HG03342 (cell line): ENCODE measurements at regions not wholly inside any gene's neighbourhood (a gene's known extent, or its start where the extent isn't known, plus 50 kb on each side); places are given as distances from the start of the nearest gene placed in this dataset.
"Not testable (repeated sequence)": the region's sequence is repeated elsewhere in the genome, so short reads cannot be mapped to it uniquely, and the experiment has no call there.

Experiments used
- ATAC-seq: cut with Tn5 transposase; IDR thresholded peaks from one replicate; pipeline ENCODE4 v1.9.1; 2021; ENCODE audit warnings: mild to moderate bottlenecking, moderate library complexity; ENCODE audit not compliant: unreplicated experiment

DNA sequence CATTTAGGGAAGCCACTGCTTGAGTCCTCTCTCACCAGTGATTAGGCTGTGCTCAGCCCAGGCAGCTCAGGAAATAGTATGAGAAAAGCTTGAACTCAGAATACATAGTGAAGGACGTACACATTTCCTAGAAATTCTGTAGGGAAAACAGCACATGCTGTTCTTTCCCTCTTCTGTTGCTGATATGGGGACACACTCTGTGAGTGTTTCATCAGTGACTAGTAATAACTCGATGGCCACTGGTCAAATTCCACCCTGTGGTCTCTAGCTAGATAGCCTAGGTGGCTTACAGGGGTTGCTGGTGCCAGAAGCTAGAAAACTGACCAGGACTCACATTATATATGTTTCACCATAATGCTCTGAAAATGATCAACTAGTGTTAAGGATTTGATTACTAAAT is 259.8 kb upstream of the SOX4 start:
- ATAC-seq: no peak

DNA sequence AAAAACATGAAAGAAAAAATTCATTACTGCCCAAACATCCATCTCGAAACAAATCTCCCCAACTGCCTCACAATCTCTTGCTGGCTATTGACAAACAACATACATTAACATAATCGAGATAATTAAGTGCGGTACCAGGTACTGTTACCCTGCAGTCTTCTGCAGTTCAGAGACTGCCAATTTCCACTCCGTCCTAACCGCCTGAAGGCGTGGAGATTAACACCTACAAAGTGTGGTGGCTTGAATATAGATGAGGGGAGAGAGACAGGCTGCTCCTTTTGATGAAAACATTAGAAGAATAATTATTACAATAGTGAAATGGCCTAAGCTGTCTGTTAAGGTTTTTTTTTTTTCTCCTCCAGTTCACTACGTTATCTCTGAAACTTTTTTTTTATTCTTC is 258.9 kb upstream of the SOX4 start:
- no peak for ATAC-seq

DNA sequence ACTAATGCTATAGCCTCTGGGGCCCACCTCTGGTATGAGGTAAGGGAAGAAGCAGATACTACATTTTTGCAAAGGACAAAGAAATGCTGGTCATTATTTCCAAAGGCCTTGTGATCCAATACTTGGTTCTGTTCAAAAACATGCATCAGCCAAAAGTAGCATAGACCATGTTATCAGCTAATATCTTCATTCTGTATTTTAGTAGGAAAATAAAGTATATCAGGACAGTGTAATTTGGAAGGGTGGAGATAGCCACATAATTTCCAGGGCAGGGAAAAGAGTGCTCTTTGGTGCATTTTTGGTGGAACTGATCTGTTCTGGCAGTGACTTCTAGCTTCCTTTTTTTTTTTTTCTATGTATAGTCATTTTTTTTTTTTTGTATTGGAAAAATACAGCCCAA is 258.0 kb upstream of the SOX4 start:
- ATAC-seq: no peak

DNA sequence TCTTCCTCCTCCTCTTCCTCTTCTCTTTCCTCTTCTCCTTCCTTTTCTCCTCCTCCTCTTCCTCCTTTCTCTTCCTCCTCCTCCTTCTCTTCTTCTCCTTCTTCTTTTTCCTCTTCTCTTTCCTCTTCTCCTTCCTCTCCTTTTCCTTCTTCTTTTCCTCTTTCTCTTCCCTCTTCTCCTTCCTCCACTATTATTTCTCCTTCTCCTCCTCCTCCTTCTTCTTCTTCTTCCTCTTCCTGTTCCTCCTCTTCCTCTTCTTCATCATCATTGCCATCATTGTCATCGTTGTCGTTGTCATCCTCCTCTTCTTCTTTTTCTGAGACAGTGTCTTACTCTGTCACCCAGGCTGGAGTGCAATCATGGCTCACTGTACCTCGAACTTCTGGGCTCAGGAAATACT is 256.3 kb upstream of the SOX4 start:
- no peak for ATAC-seq

DNA sequence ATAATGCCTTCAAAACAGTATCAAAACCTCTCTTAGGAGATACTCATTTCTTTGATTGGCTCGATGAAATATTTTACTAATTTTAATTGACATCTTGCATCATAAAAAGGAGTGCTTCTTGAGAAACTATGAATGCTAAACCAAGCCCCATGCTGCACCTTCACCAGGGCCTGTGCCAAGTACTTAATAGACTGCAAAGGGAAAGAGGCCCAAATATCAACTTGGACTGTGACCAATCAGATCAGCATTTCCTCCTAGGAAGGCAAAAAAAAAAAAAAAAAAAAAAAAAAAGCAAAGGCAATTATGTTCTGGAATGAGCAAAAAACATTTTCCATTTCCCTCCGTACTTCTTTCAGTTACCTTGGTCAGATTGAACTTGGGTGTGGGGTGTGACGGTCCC is 253.0 kb upstream of the SOX4 start:
- no peak for ATAC-seq

DNA sequence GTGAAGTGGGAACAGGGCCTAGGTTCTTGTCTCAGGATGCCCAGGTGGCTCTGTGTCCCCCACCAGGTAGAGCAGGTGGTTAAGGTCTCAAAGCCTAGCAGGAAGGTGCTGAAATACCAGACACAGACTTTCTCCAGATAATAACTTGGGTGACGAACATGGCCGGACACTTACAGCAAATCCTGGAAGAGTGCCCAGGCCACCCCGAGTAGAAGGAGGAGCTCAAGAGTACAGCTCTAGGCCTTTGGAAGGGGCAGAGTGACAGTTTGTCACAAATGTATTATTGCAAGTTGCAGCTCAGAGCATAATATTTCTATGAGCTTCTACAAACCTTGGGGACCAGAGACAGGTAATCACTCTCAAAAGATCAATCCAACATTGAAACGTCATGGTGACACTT is 251.6 kb upstream of the SOX4 start:
- ATAC-seq: no peak

DNA sequence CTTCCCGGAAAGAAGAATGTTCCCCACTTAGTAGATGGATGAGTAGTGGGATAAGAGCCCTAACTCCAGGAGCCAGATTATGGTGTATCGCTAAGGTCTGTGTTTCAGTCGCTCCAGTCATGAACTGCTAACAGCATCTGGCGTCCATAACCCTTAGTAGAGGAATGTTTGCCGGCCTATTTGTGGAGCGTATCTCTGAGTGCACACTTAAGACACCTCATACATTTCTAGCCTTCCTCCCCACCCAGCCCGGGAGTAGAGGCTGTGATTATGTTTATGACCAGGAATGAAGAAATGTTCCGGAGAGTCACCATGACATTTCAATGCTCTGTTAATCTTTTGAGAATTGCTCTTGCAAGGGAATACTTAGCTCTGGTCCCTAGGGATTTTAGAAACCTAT is 251.1 kb upstream of the SOX4 start:
- no peak for ATAC-seq

DNA sequence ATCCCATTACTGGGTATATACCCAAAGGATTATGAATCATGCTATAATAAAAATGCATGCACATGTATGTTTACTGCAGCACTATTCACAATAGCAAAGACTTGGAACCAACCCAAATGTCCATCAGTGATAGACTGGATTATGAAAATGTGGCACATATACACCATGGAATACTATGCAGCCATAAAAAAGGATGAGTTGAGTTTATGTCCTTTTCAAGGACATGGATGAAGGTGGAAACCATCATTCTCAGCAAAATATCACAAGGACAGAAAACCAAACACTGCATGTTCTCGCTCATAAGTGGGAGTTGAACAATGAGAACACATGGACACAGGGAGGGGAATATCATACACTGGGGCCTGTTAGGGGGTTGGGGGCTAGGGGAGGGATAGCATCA is 247.8 kb upstream of the SOX4 start:
- not testable (repeated sequence) for ATAC-seq

DNA sequence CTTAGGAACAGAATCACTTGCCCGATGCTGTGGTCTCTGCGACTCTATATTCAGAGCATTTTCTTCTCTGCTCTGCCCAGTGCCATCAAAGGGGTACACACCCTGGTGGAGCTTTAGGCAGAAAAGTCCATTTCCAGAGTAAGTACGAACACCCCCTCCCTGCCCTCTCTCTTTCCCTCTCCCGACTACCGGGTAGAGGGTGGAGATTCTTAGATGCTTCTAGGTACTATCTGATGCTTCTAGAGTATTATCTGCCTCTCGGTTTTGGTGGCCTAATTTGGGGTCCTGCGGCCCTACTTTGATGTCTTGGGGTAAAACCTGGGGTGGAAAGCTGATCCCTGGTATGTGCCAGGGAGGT is 245.4 kb upstream of the SOX4 start:
- ATAC-seq: no peak

DNA sequence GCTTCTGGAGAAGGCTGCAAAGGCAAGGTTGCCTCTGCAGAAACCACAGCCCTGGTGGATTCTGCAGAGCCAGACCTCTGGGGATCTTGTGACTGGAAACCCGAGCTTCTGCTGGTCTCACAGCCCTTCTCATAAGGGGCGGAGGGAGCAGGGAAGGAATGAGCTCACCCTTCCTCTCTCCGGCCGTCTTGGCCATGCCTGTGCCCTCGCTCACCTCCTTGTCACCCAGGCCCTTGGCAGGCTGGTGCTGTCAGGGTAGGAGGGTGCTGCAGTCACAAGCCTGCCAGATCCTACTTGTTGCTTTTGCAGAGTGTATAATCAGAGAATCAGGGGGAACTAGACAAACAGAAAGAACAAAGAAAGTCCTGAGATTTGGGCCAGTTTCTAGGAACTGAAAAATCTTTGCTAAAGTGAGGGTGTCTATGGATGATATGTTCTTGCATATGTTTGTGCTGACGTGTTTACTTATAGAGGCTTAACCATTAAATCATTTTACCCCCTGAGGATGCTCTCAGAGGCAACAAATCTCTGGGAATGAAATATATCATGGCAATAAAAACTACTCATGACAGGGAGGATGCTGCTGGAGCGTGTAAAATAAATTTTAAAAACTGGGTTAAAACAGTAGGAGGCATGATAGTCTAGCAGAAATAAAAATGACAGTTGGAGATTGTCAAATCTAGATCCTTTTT is 244.9 kb upstream of the SOX4 start:
- no peak for ATAC-seq

DNA sequence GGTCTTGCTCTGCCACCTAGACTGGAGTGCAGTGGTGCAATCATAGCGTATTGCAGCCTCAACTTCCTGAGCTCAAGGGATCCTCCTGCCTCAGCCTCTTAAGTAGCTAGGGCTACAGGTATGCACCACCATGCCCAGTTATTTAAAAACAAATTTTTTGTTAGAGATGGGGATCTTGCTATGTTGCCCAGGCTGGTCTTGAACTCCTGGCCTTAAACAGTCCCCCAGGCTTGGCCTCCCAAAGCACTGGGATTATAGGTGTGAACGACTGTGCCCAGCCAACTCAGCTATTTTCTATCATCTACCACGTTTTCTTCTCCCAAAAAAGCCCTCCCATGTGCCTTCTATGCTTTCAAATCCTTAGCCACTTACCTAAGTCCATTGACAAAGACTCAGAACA is 243.7 kb upstream of the SOX4 start:
- ATAC-seq: no peak

DNA sequence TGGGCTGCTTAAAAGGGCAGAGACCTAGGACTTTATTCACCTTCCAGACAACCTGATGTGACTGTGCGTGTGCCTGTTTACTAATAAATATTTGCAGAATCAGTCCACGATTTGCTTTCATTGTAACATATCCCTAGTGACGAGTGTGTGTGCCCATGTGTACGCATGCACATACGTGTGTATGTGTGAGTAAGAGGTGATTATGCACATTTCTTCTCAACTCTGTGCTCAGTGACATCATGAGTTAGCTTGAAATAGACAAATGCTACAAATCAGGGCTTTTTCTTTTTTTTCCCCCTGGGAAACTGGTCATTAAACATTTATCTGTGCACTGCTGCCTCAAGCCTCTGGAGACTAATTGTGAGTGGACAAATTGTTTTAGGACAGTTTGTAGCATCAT is 242.6 kb upstream of the SOX4 start:
- no peak for ATAC-seq

DNA sequence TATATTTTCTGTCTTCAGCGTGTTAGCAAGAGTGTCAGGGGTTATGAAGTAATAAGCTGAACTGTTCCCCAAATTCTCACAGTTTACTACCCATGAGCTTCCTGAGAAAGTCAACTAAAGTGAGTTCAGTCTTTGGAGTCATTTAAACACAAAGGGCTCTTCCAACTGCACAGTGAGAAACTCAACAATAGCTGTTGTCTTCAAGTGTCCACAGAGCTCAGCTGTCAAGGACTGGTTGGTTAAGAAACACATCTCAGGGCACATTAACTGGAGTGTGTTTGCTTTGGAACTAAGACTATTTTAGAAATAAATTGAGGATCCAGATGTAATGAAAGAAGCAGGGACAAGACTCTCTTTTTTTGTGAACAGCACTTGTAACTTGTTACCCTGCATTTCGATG is 241.4 kb upstream of the SOX4 start:
- no peak for ATAC-seq

DNA sequence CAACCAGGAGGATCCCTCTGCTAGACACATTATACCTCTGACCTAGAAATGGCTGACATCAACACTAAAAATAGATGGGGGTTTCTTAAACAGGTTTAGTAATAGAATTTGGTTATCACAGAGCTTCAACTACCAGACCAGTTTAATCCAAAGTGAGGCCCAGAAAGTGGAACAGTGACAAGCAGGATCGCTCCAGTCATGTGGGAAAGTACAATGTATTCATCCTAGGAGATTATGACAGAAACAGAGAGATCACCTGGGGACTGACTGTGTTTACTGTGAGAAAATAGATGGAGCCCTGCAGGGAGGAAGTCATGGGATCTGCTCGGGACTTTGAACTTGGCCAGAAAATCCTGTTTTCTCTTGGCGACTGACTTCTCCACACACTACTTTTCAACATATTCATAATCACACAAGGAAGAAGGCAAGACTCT is 238.7 kb upstream of the SOX4 start:
- no peak for ATAC-seq

DNA sequence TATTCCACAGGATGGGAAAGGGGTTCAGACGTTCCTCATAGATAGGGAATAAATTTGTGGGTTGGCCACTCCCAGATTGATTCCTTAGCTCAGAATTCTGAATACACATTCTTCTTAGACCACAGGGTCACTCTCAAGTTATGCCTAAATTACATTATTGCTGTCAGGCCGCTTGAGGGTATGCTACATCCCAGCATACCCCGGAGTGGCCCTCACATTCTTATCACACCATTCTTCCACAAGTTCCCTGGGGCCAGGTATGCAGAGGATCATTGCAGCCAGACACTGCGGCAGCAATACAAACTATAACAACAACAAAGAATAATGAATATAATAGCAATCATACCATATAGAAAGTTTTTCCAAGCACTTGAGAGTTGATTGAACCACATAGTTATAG is 237.9 kb upstream of the SOX4 start:
- ATAC-seq: no peak

DNA sequence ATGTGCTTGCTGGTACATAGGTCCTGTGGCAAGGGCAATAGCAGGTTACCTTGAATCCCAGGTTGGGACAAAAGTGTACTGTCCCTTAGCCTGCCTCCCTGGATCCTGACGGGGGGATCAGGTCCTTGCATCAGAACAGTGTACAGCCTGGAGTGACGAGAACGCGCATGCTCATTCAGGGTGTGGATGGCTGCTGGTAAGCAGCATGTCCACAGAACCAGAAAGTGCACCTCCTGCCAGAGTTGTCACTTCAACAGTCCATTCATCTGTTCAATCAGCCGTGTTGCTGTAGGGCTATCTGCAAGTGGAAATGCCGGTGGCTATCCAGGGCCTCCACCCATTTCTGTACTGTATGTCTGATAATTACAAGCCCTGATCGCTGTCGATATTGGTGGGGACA is 236.3 kb upstream of the SOX4 start:
- no peak for ATAC-seq

DNA sequence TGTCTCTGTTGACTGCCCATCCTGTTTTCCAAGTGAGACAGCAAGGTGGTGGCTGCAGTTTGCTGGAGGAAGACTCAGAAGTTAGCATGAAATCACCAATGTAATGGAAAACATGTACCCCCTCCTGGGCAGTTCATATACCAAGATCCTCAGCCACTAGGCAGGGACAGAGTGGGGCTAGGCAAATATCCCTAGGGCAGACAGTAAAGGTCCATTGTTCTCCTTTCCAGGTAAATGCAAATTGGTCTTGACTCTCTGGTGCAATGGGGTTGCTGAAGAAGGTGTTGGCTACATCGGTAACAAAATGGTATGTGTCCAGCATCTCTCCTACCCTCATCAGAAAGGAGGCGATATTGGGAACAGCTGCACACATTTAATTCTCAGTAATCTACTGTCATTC is 233.6 kb upstream of the SOX4 start:
- ATAC-seq: no peak

DNA sequence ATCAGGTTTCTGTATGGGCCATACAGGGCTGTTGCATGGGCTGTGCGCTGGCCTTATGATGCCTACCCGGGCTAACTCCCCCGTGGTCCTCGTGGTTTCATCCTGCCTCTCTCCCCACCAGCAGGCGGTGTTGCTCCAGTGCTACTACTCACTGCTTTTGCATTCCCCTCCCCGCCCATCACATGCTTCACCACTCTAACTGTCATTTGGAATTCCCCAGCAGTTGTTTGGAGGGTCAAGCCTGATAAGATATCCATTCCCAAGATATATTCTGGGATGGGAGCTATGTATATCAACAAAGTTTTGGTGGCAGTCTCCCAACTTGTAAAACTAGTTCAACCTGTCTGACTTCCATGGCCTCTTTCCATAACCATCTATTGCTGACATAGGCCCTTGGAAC is 233.2 kb upstream of the SOX4 start:
- ATAC-seq: no peak

DNA sequence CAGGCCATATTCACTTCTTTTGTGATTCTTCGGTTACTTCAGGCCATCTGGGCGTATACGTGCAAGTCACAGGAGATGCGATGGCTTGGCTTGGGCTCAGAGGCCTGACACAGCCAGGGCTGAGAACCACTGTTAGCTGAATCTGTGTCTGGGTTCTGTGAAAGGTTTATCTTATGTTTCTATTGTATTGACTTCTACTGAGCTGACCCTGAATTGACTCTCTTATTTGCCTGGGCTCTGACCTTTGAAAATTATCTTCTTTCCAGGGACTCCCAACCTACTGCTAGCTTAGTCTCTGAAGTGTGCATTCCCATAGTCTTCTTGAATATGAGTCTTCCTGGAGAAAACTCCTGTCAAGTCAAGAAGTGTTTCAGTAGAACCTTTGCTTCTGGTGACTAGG is 226.4 kb upstream of the SOX4 start:
- ATAC-seq: no peak

DNA sequence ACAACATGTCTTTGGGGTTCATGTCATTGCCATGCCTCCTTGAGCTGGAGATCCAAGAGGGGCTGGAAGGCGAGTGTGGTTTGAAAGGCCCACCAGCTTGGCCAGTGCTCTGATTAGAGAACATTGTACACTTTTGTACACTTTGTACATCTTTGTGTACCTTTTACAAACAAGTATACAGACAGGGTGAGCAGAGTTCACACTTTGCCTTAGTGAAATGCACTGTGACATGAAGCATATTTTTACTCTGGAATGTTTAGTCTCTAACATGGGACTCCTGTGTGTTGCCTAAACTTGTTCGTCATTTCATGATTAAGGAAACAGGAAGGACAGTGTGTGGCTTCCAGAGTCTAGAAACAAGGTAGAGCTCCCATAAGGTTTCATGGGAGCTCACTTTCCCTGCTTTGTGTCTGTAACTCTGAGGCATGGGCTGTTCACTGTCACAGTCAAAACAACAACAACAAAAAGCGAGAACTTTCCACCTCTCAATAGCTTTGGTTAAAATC is 225.8 kb upstream of the SOX4 start:
- no peak for ATAC-seq

DNA sequence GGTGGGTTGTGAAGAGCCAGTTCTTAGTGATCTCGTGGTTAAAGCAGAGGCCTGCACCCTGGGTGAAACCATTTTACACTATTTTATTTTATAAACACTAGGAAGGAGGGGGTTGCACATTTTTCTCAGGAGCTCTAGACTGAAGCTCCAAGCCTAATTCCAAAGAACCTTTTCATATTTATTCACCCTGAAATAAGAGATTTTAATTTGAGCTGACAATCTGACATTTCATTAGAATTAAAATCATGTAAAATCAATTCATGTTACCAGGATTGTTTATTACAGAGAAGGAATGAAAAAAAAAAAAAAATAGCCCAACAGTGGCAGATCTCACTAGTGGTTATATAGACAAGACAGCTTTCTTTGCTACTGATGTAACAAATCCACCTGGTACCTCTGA is 222.5 kb upstream of the SOX4 start:
- no peak for ATAC-seq

DNA sequence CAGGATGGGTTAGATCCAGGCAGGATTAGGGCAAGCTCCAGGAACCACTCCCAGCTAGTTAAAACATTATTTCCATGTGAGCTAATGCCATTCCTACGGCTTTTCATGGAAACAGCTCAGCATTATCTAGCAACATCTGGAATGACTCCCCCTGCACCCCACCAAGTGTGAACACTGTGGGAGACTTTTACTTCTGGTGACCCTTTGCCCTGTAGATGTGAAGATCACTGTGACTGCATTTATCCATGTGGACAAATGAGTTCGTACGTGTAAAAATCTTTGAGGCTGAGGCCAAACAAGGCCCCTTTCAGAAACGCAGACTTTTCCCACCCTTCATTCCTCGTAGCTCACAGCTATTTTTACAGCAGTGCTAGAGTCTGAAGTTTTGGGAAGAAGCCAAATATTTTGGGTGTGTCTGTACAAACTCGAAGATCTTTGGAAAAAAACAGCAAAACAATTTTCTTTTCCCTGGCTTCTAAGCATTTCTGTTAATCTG is 221.8 kb upstream of the SOX4 start:
- ATAC-seq: no peak
